K562 (cell line): ENCODE measurements at regions not wholly inside any gene's neighbourhood (a gene's known extent, or its start where the extent isn't known, plus 50 kb on each side); places are given as distances from the start of the nearest gene placed in this dataset.

Experiments used
- ATAC-seq: fragments of 200-7000 bp; cut with Tn5 transposase; 3 replicates; pipeline ENCODE4 v1.9.1; 2020; ENCODE audit warnings: moderate library complexity
- BruUV-seq: library from RNA; stranded (reverse); fragments of 400-500 nt; replicated peaks from 2 replicates; lab custom pipeline; 2021; lab: Mats Ljungman, UMichigan
- CTCF ChIA-PET: fragments of 300-600 bp; formaldehyde crosslinking; extraction: SDS; loops from one replicate; lab custom pipeline; 2021; ENCODE audit warnings: low intra/inter-chr PET ratio; lab: Yijun Ruan, JAX
- POLR2A ChIA-PET: fragments of 300-600, 350-650 bp; sonication (Branson Sonifier 250); formaldehyde crosslinking; extraction: SDS; loops from one replicate; lab custom pipeline; 2021; ENCODE audit warnings: antibody characterized with exemption, inconsistent platforms; lab: Yijun Ruan, JAX
- DNase-seq, 4 experiments: peaks; one replicate each; pipeline versions ENCODE4 v3.0.0 to v3.0.0-alpha.2; 2011 to 2018; ENCODE audit warnings: low spot score in 3 of 4, mixed read lengths in 3 of 4; ENCODE audit errors: extremely low read depth in 1 of 4
- FAIRE-seq: peaks from 2 replicates; lab custom pipeline; 2011; peaks lifted over from hg19 to GRCh38; lab: Jason Lieb, UNC
- H2AFZ ChIP-seq: 2 replicates; pipeline ENCODE4 v1.6.0; 2011; ENCODE audit warnings: low read depth, low read length, control low read depth, inconsistent platforms
- H3K27ac ChIP-seq: fragments of 200-600 bp; 3 replicates; pipeline ENCODE4 v1.8.0; 2011; ENCODE audit warnings: low read depth, mild to moderate bottlenecking, control low read depth, inconsistent platforms, low read length, moderate library complexity, mixed read lengths; ENCODE audit errors: extremely low read depth
- H3K27me3 ChIP-seq, 2 experiments: fragments of 300-600 bp in 1 of 2; 2 replicates in 1 of 2; 3 replicates in 1 of 2; pipeline versions ENCODE4 v1.6.0 to v1.8.0; 2011; ENCODE audit warnings: inconsistent platforms in 2 of 2, low read length in 2 of 2, mild to moderate bottlenecking in 1 of 2, mixed read lengths in 1 of 2, moderate library complexity in 1 of 2; ENCODE audit not compliant: control insufficient read depth in 2 of 2, insufficient read depth in 2 of 2
- H3K36me3 ChIP-seq: fragments of 300-600 bp; 3 replicates; pipeline ENCODE4 v1.8.0; 2011; ENCODE audit warnings: mild to moderate bottlenecking, low read length, inconsistent platforms; ENCODE audit not compliant: control insufficient read depth, insufficient read depth
- H3K4me1 ChIP-seq, 2 experiments: fragments of 200-600 bp in 1 of 2; replicated peaks in 1 of 2; 2 replicates in 1 of 2; 3 replicates in 1 of 2; pipeline versions ENCODE4 v1.5.1 to v1.8.0; 2011; ENCODE audit warnings: inconsistent platforms in 2 of 2, low read length in 2 of 2, mild to moderate bottlenecking in 1 of 2, mixed read lengths in 1 of 2, moderate library complexity in 1 of 2; ENCODE audit not compliant: control insufficient read depth in 2 of 2, insufficient read depth in 2 of 2
- H3K4me2 ChIP-seq: 2 replicates; pipeline ENCODE4 v1.6.1; 2011; ENCODE audit warnings: low read length, control low read depth, inconsistent platforms, mixed read lengths; ENCODE audit not compliant: insufficient read depth
- H3K4me3 ChIP-seq: fragments of 200-600 bp; sonication (generic), shearing (Covaris generic); 2 replicates; pipeline ENCODE4 v1.5.1; 2016; ENCODE audit warnings: control low read depth, inconsistent platforms
- H3K79me2 ChIP-seq: fragments of 200-600 bp; 3 replicates; pipeline ENCODE4 v1.8.0; 2011; ENCODE audit warnings: low read length, inconsistent platforms; ENCODE audit not compliant: control insufficient read depth, insufficient read depth
- H3K9ac ChIP-seq, 2 experiments: 2 replicates each; pipeline versions ENCODE4 v1.6.0 to v1.6.1; 2011; ENCODE audit warnings: low read depth in 2 of 2, low read length in 2 of 2, control low read depth in 1 of 2, inconsistent platforms in 1 of 2, mild to moderate bottlenecking in 1 of 2, mixed read lengths in 1 of 2; ENCODE audit not compliant: insufficient read depth in 1 of 2
- H3K9me1 ChIP-seq: one replicate; pipeline ENCODE4 v1.6.0; 2011; ENCODE audit warnings: inconsistent platforms, mild to moderate bottlenecking, low read length, moderate library complexity; ENCODE audit not compliant: control insufficient read depth, insufficient read depth
- H3K9me3 ChIP-seq: replicated peaks from 2 replicates; pipeline ENCODE4 v1.5.1; 2011; ENCODE audit warnings: low read depth, low read length, inconsistent platforms; ENCODE audit not compliant: control insufficient read depth, insufficient read depth
- H4K20me1 ChIP-seq: replicated peaks from 2 replicates; pipeline ENCODE4 v1.6.1; 2011; ENCODE audit warnings: low read length, inconsistent platforms, mixed read lengths; ENCODE audit not compliant: control insufficient read depth, insufficient read depth
- BHLHE40 ChIP-seq: IDR thresholded peaks from 2 replicates; pipeline ENCODE4 v1.6.1; 2011; ENCODE audit warnings: low read length, improper control_type of control experiment
- HLTF ChIP-seq: fragments of 450-650 bp; IDR thresholded peaks from 2 replicates; pipeline ENCODE4 v1.6.1; 2016
- MNT ChIP-seq, 2 experiments: fragments of 450-650 bp; conservative IDR thresholded peaks; 2 replicates each; pipeline ENCODE4 v1.6.1; 2017; ENCODE audit warnings: mild to moderate bottlenecking in 2 of 2, moderate library complexity in 2 of 2
- NR1H2 ChIP-seq: sonication (generic); formaldehyde crosslinking; IDR thresholded peaks from 2 replicates; pipeline ENCODE4 v1.4.0; 2020; ENCODE audit warnings: mild to moderate bottlenecking, missing genetic modification reagents
- POLR2H ChIP-seq: IDR thresholded peaks from 2 replicates; pipeline ENCODE4 v1.6.1; 2016; ENCODE audit warnings: missing genetic modification characterization, low read depth, mild to moderate bottlenecking, control low read depth, missing compliant biosample characterization, moderate library complexity
- WGBS: fragments of 100-300 bp; shearing (Covaris generic); methylation state at CpG from one replicate; pipeline ENCODE4 v1.1.6; 2016; ENCODE audit warnings: low coverage, mixed read lengths; ENCODE audit not compliant: insufficient coverage; ENCODE audit errors: missing lambda C conversion rate; 5-methylcytosine and 5-hydroxymethylcytosine counted together
- in situ Hi-C: fragments of 300-500 bp; cut with MboI; formaldehyde crosslinking; loops from 4 replicates; pipeline ENCODE4 v1.15.0; 2018; ENCODE audit warnings: inconsistent platforms, mixed read lengths
- intact Hi-C: fragments of 100-400 bp; cut with micrococcal nuclease; formaldehyde crosslinking; loops from 2 replicates; pipeline ENCODE4 v1.14.2; 2022

DNA sequence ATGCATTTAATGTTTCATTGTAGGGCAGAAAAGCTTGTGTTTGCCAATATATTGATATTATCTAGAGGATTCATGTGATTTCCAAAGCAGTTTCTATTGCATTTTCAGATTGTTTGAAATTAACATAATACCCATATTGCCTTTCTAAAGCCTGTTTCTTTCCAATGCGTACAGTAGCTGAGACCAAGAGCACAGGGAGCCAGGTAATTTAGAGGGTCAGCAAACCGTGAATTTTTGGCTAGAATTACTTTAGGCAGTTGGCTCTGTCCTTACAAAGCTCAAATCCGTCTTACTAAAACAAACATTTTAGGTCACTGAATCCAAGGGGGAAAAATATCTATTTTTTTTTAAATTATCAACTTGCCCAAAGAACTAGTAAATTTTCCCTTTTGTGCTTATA is 604.9 kb upstream of the ADARB2 start (continued):
- TF ChIP-seq BHLHE40 = no peak

DNA sequence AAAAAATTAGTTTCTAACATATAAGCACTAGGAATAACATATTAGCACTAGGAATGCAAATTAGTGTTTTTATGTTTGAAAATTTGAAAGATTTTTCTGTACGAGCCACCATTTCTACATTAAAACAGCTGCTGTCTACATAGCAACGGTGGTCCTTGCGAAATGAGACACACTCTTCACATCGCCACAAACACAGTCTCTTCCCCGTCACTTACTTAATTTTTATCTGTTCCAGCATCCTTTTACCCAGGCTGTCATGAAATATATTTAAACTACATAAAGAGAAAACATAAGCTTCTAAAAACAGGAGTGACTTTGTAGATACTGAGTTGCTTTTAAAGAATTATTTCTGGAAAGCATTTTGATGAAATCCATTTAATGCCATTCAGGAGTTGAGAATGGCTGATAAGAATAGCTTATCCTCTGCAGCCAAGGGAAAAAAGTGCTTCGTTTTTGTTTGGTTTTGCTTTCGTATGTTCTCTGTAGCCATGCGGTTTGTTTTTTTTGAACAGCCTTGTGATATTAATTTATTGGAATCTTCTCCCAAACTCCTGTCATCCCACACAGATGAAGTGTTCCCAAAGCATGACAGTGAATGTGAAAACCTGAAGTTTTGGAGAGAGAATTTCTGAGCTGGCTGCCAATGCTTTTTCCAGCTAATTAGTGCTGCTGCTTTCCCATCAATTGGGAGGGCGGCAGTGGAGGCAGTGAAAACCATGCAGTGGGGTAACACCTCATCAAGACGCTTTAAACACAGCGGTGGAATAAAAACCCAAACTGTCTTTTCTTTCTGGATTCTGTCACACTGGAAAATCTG is 603.7 kb upstream of the ADARB2 start:
- POLR2A ChIA-PET = no interaction called here
- BruUV-seq = no TSS peak
- Histone ChIP-seq H3K9me3 (no peaks in the 10 kb centered on the region), H3K36me3 (no peaks in the 10 kb centered on the region), H3K27ac (no peak overlapping the region), H4K20me1 (no peaks in the 10 kb centered on the region), H3K27me3 (no peaks in the 10 kb centered on the region), H3K4me1 (no peaks in the 10 kb centered on the region), H3K4me2 (no peak overlapping the region), H3K9me1 (no peaks in the 10 kb centered on the region), H3K9ac (no peak overlapping the region), H2AFZ (no peak overlapping the region), H3K79me2 (no peaks in the 10 kb centered on the region), H3K4me3 (no peak overlapping the region)
- TF ChIP-seq MNT (conservative IDR thresholded peaks at IDR 0.05) = no peak
- no peak for TF ChIP-seq HLTF
- no peak for TF ChIP-seq NR1H2 (CRISPR knock-in tag)
- TF ChIP-seq POLR2H (tag) = no peak
- in situ Hi-C loops (no loop called here), intact Hi-C loops (no loop called here)
- DNase-seq (no peak), ATAC-seq (no peak), FAIRE-seq (no peak)
- CTCF ChIA-PET = interaction anchor here (0.6 kb wide), 1 partner anchor 443 kb away, joined by 3 read pairs; no protein-coding TSS in a partner anchor
- 3% methylated on average over 11 of the region's 11 CpGs for WGBS
